H1 (cell line): ENCODE measurements at regions not wholly inside any gene's neighbourhood (a gene's known extent, or its start where the extent isn't known, plus 50 kb on each side); places are given as distances from the start of the nearest gene placed in this dataset.

ENCODE experiments used
- CTCF ChIA-PET: fragments of 300-600 bp; sonication (Branson Sonifier 250); formaldehyde crosslinking; loops from one replicate; lab custom pipeline; 2021; ENCODE audit not compliant: partially characterized antibody; lab: Charles Lee
- POLR2A ChIA-PET: fragments of 300-600 bp; sonication (Branson Sonifier 250); formaldehyde crosslinking; loops from one replicate; lab custom pipeline; 2021; ENCODE audit warnings: inconsistent platforms; ENCODE audit not compliant: partially characterized antibody; lab: Charles Lee
- DNase-seq, 2 experiments: peaks; one replicate each; pipeline versions ENCODE4 v3.0.0 to v3.0.0-alpha.2; 2010 to 2022; ENCODE audit warnings: low spot score in 2 of 2, low read depth in 1 of 2, mixed read lengths in 1 of 2
- FAIRE-seq: peaks from 2 replicates; lab custom pipeline; 2011; peaks lifted over from hg19 to GRCh38; lab: Jason Lieb, UNC
- H2AFZ ChIP-seq: 2 replicates; pipeline ENCODE4 v1.8.1; 2012; ENCODE audit warnings: low read length, inconsistent platforms
- H2AK5ac ChIP-seq: 2 replicates; pipeline ENCODE4 v1.6.1; 2013; ENCODE audit warnings: low read depth, low read length
- H2BK120ac ChIP-seq: replicated peaks from 2 replicates; pipeline ENCODE3; 2013; ENCODE audit warnings: low read depth, low read length, inconsistent platforms
- H2BK12ac ChIP-seq: 2 replicates; pipeline ENCODE4 v1.6.1; 2013; ENCODE audit warnings: low read depth, low read length
- H2BK15ac ChIP-seq: 2 replicates; pipeline ENCODE4 v1.6.1; 2013; ENCODE audit warnings: low read length
- H2BK20ac ChIP-seq: 2 replicates; pipeline ENCODE4 v1.6.1; 2013; ENCODE audit warnings: low read length
- H2BK5ac ChIP-seq: 2 replicates; pipeline ENCODE4 v1.6.1; 2013; ENCODE audit warnings: low read depth, low read length
- H3K14ac ChIP-seq: 2 replicates; pipeline ENCODE4 v1.6.1; 2013; ENCODE audit warnings: inconsistent platforms; ENCODE audit not compliant: insufficient read length
- H3K18ac ChIP-seq: 2 replicates; pipeline ENCODE4 v1.6.1; 2013; ENCODE audit warnings: low read length; ENCODE audit errors: extremely low read depth
- H3K23ac ChIP-seq: 2 replicates; pipeline ENCODE4 v1.6.1; 2013; ENCODE audit warnings: inconsistent platforms; ENCODE audit not compliant: insufficient read length
- H3K23me2 ChIP-seq: 2 replicates; pipeline ENCODE4 v1.6.1; 2013; ENCODE audit warnings: low read depth, low read length
- H3K27ac ChIP-seq: 2 replicates; pipeline ENCODE4 v1.6.1; 2011; ENCODE audit warnings: low read depth, low read length, inconsistent platforms
- H3K27me3 ChIP-seq, 4 experiments: replicated peaks in 1 of 4; 1 replicate in 1 of 4; 2 replicates in 3 of 4; pipeline versions ENCODE4 v1.6.1 to v1.8.1; 2011 to 2013; ENCODE audit warnings: low read length in 3 of 4, mild to moderate bottlenecking in 3 of 4, inconsistent platforms in 2 of 4, mixed read lengths in 2 of 4, moderate library complexity in 1 of 4; ENCODE audit not compliant: control insufficient read depth in 3 of 4, insufficient read depth in 3 of 4; ENCODE audit errors: extremely low read depth in 1 of 4
- H3K36me3 ChIP-seq, 4 experiments: 2 replicates each; pipeline versions ENCODE4 v1.6.1 to v1.8.1; 2011 to 2013; ENCODE audit warnings: mild to moderate bottlenecking in 4 of 4, low read length in 3 of 4, moderate library complexity in 2 of 4, control low read depth in 1 of 4, inconsistent platforms in 1 of 4; ENCODE audit not compliant: insufficient read depth in 4 of 4, control insufficient read depth in 2 of 4
- H3K4ac ChIP-seq: replicated peaks from 2 replicates; pipeline ENCODE3; 2013; ENCODE audit warnings: low read length, low read depth, mixed read lengths, inconsistent platforms; ENCODE audit not compliant: insufficient read length
- H3K4me1 ChIP-seq, 4 experiments: replicated peaks in 1 of 4; 1 replicate in 1 of 4; 2 replicates in 3 of 4; pipeline versions ENCODE4 v1.6.1 to v1.8.1; 2011 to 2013; ENCODE audit warnings: low read length in 3 of 4, inconsistent platforms in 2 of 4, mixed read lengths in 1 of 4; ENCODE audit not compliant: insufficient read depth in 4 of 4, control insufficient read depth in 3 of 4
- H3K4me2 ChIP-seq, 2 experiments: 2 replicates each; pipeline versions ENCODE4 v1.6.1 to v1.8.1; 2011 to 2013; ENCODE audit warnings: low read depth in 2 of 2, low read length in 2 of 2, control low read depth in 1 of 2, inconsistent platforms in 1 of 2, mild to moderate bottlenecking in 1 of 2; ENCODE audit not compliant: insufficient read depth in 1 of 2
- H3K4me3 ChIP-seq, 4 experiments: fragments of 200-600, 300-600 bp in 1 of 4; sonication (generic), shearing (Covaris generic), sonication (Bioruptor Twin) in 1 of 4; 2 replicates each; pipeline versions ENCODE4 v1.5.1 to v1.8.1; 2011 to 2016; ENCODE audit warnings: low read length in 4 of 4, low read depth in 3 of 4, control low read depth in 2 of 4, inconsistent platforms in 2 of 4, mild to moderate bottlenecking in 2 of 4, mixed read lengths in 1 of 4, moderate library complexity in 1 of 4; ENCODE audit not compliant: insufficient read depth in 2 of 4; ENCODE audit errors: extremely low read depth in 1 of 4
- H3K56ac ChIP-seq: replicated peaks from 2 replicates; pipeline ENCODE3; 2013; ENCODE audit warnings: low read depth, mild to moderate bottlenecking, mixed read lengths, low read length, inconsistent platforms; ENCODE audit not compliant: insufficient read length
- H3K79me1 ChIP-seq: 2 replicates; pipeline ENCODE4 v1.6.1; 2013; ENCODE audit warnings: low read depth, low read length, control low read depth
- H3K79me2 ChIP-seq, 2 experiments: 2 replicates each; pipeline versions ENCODE4 v1.6.1 to v1.8.1; 2012 to 2013; ENCODE audit warnings: low read length in 2 of 2, mild to moderate bottlenecking in 2 of 2, inconsistent platforms in 1 of 2; ENCODE audit not compliant: insufficient read depth in 2 of 2, control insufficient read depth in 1 of 2
- H3K9ac ChIP-seq, 4 experiments: replicated peaks in 1 of 4; 1 replicate in 1 of 4; 2 replicates in 3 of 4; pipeline versions ENCODE4 v1.6.1 to v1.8.1; 2011 to 2013; ENCODE audit warnings: low read depth in 3 of 4, low read length in 3 of 4, control low read depth in 2 of 4, mild to moderate bottlenecking in 2 of 4, moderate library complexity in 2 of 4, inconsistent platforms in 1 of 4; ENCODE audit errors: extremely low read depth in 1 of 4
- H3K9me3 ChIP-seq, 2 experiments: 2 replicates each; pipeline versions ENCODE4 v1.6.1 to v1.8.1; 2012 to 2013; ENCODE audit warnings: mild to moderate bottlenecking in 2 of 2, moderate library complexity in 2 of 2, control low read depth in 1 of 2, inconsistent platforms in 1 of 2, low read depth in 1 of 2, low read length in 1 of 2, mixed read lengths in 1 of 2; ENCODE audit not compliant: insufficient read depth in 2 of 2
- H4K20me1 ChIP-seq, 2 experiments: replicated peaks in 1 of 2; 2 replicates each; pipeline versions ENCODE3 to v1.8.1; 2011 to 2013; ENCODE audit warnings: inconsistent platforms in 2 of 2, low read length in 2 of 2, mild to moderate bottlenecking in 1 of 2; ENCODE audit not compliant: insufficient read depth in 2 of 2, control insufficient read depth in 1 of 2
- H4K5ac ChIP-seq: 2 replicates; pipeline ENCODE4 v1.6.1; 2013; ENCODE audit warnings: low read length, low read depth, mixed read lengths, inconsistent platforms; ENCODE audit not compliant: insufficient read length
- H4K8ac ChIP-seq: 2 replicates; pipeline ENCODE4 v1.8.0; 2013; ENCODE audit warnings: mild to moderate bottlenecking, moderate library complexity, low read length, inconsistent platforms; ENCODE audit not compliant: insufficient read depth; ENCODE audit errors: extremely low read depth
- H4K91ac ChIP-seq: replicated peaks from 2 replicates; pipeline ENCODE3; 2013; ENCODE audit warnings: low read length, mixed read lengths, inconsistent platforms; ENCODE audit not compliant: insufficient read length
- ASH2L ChIP-seq: fragments of 200-600, 300-600 bp; sonication (generic); IDR thresholded peaks from one replicate; pipeline ENCODE4 v1.7.1; 2017; ENCODE audit warnings: low read length
- CBX8 ChIP-seq: fragments of 300-800, 300-1000 bp; sonication (generic); IDR thresholded peaks from 2 replicates; pipeline ENCODE4 v1.7.1; 2016; ENCODE audit warnings: low read depth, low read length, borderline replicate concordance
- CREB1 ChIP-seq: IDR thresholded peaks from 2 replicates; pipeline ENCODE4 v1.6.1; 2012; ENCODE audit warnings: inconsistent platforms
- EZH2 ChIP-seq: fragments of 200-600 bp; sonication (generic); IDR thresholded peaks from 2 replicates; pipeline ENCODE4 v1.7.1; 2012; ENCODE audit warnings: low read depth, mild to moderate bottlenecking, moderate library complexity, low read length, inconsistent platforms; ENCODE audit not compliant: severe bottlenecking
- TAF1 ChIP-seq: IDR thresholded peaks from 2 replicates; pipeline ENCODE4 v1.6.1; 2011; ENCODE audit warnings: mild to moderate bottlenecking, low read depth, low read length
- TAF7 ChIP-seq: optimal IDR thresholded peaks from 2 replicates; pipeline ENCODE3; 2011; ENCODE audit warnings: low read depth, mild to moderate bottlenecking, inconsistent platforms, low read length, moderate library complexity, borderline replicate concordance
- WGBS, 2 experiments: shearing (Covaris generic) in 1 of 2; methylation state at CpG; one replicate each; pipeline versions ENCODE4 v1.1.6 to v1.1.7; 2013 to 2015; ENCODE audit warnings: low lambda C conversion rate in 2 of 2, mixed read lengths in 2 of 2, inconsistent platforms in 1 of 2, low coverage in 1 of 2, missing lambda C conversion rate in 1 of 2; ENCODE audit not compliant: insufficient replicate concordance in 2 of 2, insufficient coverage in 1 of 2, insufficient read length in 1 of 2; ENCODE audit errors: extremely low coverage in 1 of 2, missing lambda C conversion rate in 1 of 2; 5-methylcytosine and 5-hydroxymethylcytosine counted together
- TF ChIP-seq, protein P1 (sequence below): IDR thresholded peaks from 2 replicates; pipeline ENCODE4 v1.6.1; 2011; ENCODE audit warnings: low read depth, mild to moderate bottlenecking, low read length; ENCODE audit not compliant: insufficient read depth

DNA sequence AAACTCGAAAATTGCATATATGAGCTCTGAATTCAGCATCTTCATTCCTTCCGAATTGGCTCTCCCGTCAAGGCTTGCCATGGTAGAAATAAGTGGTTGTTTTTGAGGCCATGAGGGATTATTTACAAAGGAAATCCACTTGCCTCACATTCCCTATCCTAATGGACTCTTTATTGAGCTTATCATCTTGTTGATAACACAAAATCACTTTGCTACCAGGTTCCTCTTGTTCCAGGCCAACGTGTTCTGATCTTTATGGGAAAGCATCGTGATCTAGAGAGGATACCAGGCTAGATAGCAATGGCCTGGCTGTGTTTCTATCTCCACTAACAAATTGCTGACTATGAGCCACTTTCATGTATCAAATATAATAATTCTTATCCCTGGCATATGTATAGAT, 811.7 kb downstream of the TLR4 start:
- no peak overlapping the region for H3K56ac ChIP-seq
- H2BK5ac ChIP-seq: no peak overlapping the region
- H3K27me3 ChIP-seq: no peaks in the 10 kb centered on the region
- H3K23ac ChIP-seq: no peak overlapping the region
- no peak overlapping the region for H4K8ac ChIP-seq
- no peak overlapping the region for H2BK12ac ChIP-seq
- H2BK15ac ChIP-seq: no peak overlapping the region
- no peaks in the 10 kb centered on the region for H3K79me1 ChIP-seq
- H4K91ac ChIP-seq: no peak overlapping the region
- no peak overlapping the region for H3K27ac ChIP-seq
- H3K36me3 ChIP-seq: no peaks in the 10 kb centered on the region
- H2AFZ ChIP-seq: no peak overlapping the region
- H2BK20ac ChIP-seq: no peak overlapping the region
- H3K9me3 ChIP-seq: no peaks in the 10 kb centered on the region
- H3K9ac ChIP-seq: no peak overlapping the region
- no peaks in the 10 kb centered on the region for H4K20me1 ChIP-seq
- no peak overlapping the region for H3K14ac ChIP-seq
- no peak overlapping the region for H3K4me3 ChIP-seq
- H3K79me2 ChIP-seq: no peaks in the 10 kb centered on the region
- no peak overlapping the region for H2AK5ac ChIP-seq
- FAIRE-seq: no peak
- H3K4ac ChIP-seq: no peak overlapping the region
- H2BK120ac ChIP-seq: no peak overlapping the region
- 88% methylated on average over 5 of the region's 5 CpGs; no CpG with 5 or more reads in 1 of the 2 experiments for WGBS, 2 experiments
- POLR2A ChIA-PET: no interaction called here
- H4K5ac ChIP-seq: no peak overlapping the region
- no peak overlapping the region for H3K4me2 ChIP-seq
- CTCF ChIA-PET: no interaction called here
- H3K23me2 ChIP-seq: no peaks in the 10 kb centered on the region
- H3K18ac ChIP-seq: no peak overlapping the region
- H3K4me1 ChIP-seq: no peaks in the 10 kb centered on the region
- DNase-seq: no peak
- TF ChIP-seq, protein P1, sequence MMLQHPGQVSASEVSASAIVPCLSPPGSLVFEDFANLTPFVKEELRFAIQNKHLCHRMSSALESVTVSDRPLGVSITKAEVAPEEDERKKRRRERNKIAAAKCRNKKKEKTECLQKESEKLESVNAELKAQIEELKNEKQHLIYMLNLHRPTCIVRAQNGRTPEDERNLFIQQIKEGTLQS: no peak
- no peak for TF ChIP-seq TAF7
- no peak for TF ChIP-seq CREB1
- TF ChIP-seq TAF1: no peak
- no peak for TF ChIP-seq ASH2L
- TF ChIP-seq CBX8: no peak
- TF ChIP-seq EZH2: no peak
